ENCODE measurements at regions not wholly inside any gene's neighbourhood (a gene's known extent, or its start where the extent isn't known, plus 50 kb on each side); places are given as distances from the start of the nearest gene placed in this dataset.

- no peaks in the 10 kb centered on the region for H3K9me3 Mint-ChIP-seq
- DNase-seq, result no peak
- POLR2A ChIA-PET, result no interaction called here
- no peak overlapping the region for H3K27ac Mint-ChIP-seq
- H3K27me3 Mint-ChIP-seq, result no peaks in the 10 kb centered on the region
- no peaks in the 10 kb centered on the region for H3K36me3 Mint-ChIP-seq (ENCODE audit: low read depth)
- no peaks in the 10 kb centered on the region for H3K4me1 Mint-ChIP-seq
- CTCF ChIA-PET, result no interaction called here
- H3K4me3 Mint-ChIP-seq, result no peak overlapping the region
Observed at GRCh38 chr2:140178234-140178633, 1398.0 kb upstream of the NXPH2 start.

GRCh38 chr2:140177086-140177485 is 1396.9 kb upstream of the NXPH2 start:
- H3K4me1 Mint-ChIP-seq, result no peaks in the 10 kb centered on the region
- CTCF ChIA-PET, result no interaction called here
- POLR2A ChIA-PET, result no interaction called here
- no peaks in the 10 kb centered on the region for H3K9me3 Mint-ChIP-seq
- H3K27me3 Mint-ChIP-seq, result no peaks in the 10 kb centered on the region
- no peak for DNase-seq
- no peak overlapping the region for H3K4me3 Mint-ChIP-seq
- H3K36me3 Mint-ChIP-seq (ENCODE audit: low read depth), result no peaks in the 10 kb centered on the region
- no peak overlapping the region for H3K27ac Mint-ChIP-seq

DNA sequence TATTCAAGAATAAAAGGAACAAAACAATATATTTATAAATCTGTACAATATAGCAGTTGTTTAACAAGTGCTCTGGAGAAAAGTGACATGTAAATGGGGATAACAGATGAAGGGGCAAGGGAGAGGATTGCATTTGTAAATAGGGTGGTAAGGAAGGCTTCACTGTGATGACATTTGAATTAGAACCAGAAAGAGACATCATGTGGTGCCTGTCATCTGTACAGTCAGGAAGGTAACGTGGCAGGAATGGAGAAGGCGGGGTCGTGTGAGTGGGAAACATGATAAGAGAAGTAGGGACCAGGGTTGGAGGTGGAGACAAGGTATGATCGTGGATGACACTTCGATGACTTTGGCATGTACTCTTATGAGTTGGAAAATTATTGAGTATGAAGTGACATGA is 1393.6 kb upstream of the NXPH2 start:
- H3K27ac Mint-ChIP-seq, result no peak overlapping the region
- no peak for DNase-seq
- peaks cover 3% of the 10 kb centered on the region for H3K9me3 Mint-ChIP-seq
- no peaks in the 10 kb centered on the region for H3K27me3 Mint-ChIP-seq
- CTCF ChIA-PET, result no interaction called here
- POLR2A ChIA-PET, result no interaction called here
- H3K36me3 Mint-ChIP-seq (ENCODE audit: low read depth), result no peaks in the 10 kb centered on the region
- H3K4me1 Mint-ChIP-seq, result no peaks in the 10 kb centered on the region
- H3K4me3 Mint-ChIP-seq, result no peak overlapping the region

GRCh38 chr2:140164449-140164848 is 1384.3 kb upstream of the NXPH2 start:
- H3K4me1 Mint-ChIP-seq, result no peaks in the 10 kb centered on the region
- H3K4me3 Mint-ChIP-seq, result no peak overlapping the region
- ChIA-PET POLR2A (no interaction called here), CTCF (no interaction called here)
- no peaks in the 10 kb centered on the region for H3K36me3 Mint-ChIP-seq (ENCODE audit: low read depth)
- no peaks in the 10 kb centered on the region for H3K27me3 Mint-ChIP-seq
- no peak overlapping the region for H3K27ac Mint-ChIP-seq
- DNase-seq, result no peak
- peaks cover 3% of the 10 kb centered on the region for H3K9me3 Mint-ChIP-seq

DNA sequence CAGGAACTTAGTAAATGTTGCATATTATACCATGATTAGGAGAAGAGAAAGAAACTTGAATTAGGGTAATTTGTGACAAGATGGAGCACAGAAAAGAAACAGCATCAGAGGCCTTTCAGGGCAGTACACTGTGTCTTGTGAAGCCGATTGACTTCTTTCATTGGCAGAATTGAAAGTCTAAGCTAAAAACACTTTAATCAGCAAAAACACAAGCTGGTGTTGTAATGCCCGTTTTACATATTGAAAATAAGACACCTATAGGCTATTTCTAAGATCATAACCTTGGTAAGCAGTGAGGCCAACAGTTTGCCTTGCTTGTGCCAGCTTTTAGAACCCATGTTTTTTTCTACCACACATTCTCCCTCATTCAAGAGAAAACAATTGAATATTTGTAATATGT is 1378.1 kb upstream of the NXPH2 start:
- H3K9me3 Mint-ChIP-seq, result peaks cover under 1% of the 10 kb centered on the region
- ChIA-PET POLR2A (no interaction called here), CTCF (no interaction called here)
- H3K36me3 Mint-ChIP-seq (ENCODE audit: low read depth), result no peaks in the 10 kb centered on the region
- no peaks in the 10 kb centered on the region for H3K27me3 Mint-ChIP-seq
- H3K4me1 Mint-ChIP-seq, result no peaks in the 10 kb centered on the region
- H3K27ac Mint-ChIP-seq, result no peak overlapping the region
- H3K4me3 Mint-ChIP-seq, result no peak overlapping the region
- no peak for DNase-seq

DNA sequence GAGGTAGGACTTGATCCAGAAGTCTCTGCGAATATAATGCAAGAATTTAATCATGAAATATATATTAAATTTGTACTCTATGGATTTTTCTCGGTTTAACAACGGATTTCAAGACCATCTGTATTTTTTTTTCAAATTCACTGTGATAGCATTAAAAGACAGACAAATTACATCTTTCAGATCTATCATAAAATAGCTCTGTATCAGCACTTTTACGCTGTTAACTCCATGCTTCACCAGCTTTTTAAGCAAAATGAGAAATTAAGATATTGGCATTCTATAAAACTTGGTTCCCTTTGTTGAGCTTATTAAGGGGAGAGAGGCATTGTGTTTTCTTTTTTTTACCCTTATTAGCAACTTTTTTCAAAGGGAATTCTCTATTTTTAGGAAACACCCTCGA is 1377.6 kb upstream of the NXPH2 start:
- Mint-ChIP-seq H3K4me1 (no peaks in the 10 kb centered on the region), H3K27ac (no peak overlapping the region), H3K4me3 (no peak overlapping the region), H3K27me3 (no peaks in the 10 kb centered on the region), H3K9me3 (peaks cover 3% of the 10 kb centered on the region), H3K36me3 (ENCODE audit: low read depth) (no peaks in the 10 kb centered on the region)
- ChIA-PET POLR2A (no interaction called here), CTCF (no interaction called here)
- DNase-seq, result no peak

DNA sequence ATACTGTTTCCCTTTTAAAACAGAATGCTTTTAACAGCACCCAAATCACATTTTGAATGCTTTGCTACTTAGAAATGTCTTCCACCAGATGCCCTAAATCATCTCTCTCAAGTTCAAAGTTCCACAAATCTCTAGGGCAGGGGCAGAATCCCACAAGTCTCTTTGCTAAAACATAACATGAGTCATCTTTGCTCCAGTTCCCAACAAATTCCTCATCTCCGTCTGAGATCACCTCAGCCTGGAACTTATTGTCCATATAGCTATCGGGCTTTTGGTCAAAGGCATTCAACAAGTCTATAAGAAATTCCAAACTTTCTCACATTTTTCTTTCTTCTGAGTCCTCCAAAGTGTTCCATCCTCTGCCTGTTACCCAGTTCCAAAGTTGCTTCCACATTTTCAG is 1374.5 kb upstream of the NXPH2 start:
- Mint-ChIP-seq H3K36me3 (ENCODE audit: low read depth) (no peaks in the 10 kb centered on the region), H3K27me3 (no peaks in the 10 kb centered on the region), H3K9me3 (peaks cover 3% of the 10 kb centered on the region), H3K4me1 (no peaks in the 10 kb centered on the region), H3K4me3 (no peak overlapping the region), H3K27ac (no peak overlapping the region)
- POLR2A ChIA-PET, result no interaction called here
- DNase-seq, result no peak
- CTCF ChIA-PET, result no interaction called here

DNA sequence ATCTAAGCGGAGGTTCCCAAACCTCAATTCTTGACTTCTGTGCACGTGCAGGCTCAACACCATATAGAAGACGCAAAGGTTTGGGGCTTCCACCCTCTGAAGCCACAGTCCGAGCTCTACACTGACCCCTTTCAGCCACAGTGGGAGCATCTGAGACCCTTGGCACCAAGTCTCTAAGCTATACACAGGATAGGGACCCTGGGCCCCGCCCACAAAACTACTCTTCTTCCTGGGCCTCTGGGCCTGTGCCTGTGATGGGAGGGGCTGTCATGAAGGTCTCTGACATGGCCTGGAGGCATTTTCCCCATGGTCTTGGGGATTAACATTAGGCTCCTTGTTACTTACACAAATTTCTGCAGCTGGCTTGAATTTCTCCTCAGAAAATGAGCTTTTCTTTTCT is 1374.1 kb upstream of the NXPH2 start:
- Mint-ChIP-seq H3K36me3 (ENCODE audit: low read depth) (no peaks in the 10 kb centered on the region), H3K4me1 (no peaks in the 10 kb centered on the region), H3K4me3 (no peak overlapping the region), H3K27me3 (no peaks in the 10 kb centered on the region), H3K9me3 (peaks cover 3% of the 10 kb centered on the region), H3K27ac (no peak overlapping the region)
- DNase-seq, result no peak
- ChIA-PET CTCF (no interaction called here), POLR2A (no interaction called here)

DNA sequence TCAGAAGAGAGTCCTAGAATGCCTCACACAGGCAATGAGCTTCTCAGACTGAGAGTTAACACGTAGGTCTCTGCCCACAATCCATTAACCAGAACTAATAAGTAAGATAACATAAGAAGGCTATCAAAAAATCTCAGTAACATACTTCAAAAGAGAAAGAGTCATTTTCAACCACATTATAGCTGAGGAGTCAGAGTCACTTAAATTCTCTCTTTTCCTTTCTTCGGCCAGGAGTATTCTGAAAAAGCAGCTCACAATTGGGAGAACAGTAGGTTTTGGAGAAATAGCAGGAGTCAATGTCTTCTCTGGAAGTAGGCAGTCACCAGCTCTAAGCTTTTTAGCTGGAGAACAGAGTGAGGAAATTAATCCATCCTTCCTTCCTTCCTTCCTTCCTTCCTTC is 1364.4 kb upstream of the NXPH2 start:
- Mint-ChIP-seq H3K9me3 (peaks cover 4% of the 10 kb centered on the region), H3K27ac (no peak overlapping the region), H3K27me3 (no peaks in the 10 kb centered on the region)

DNA sequence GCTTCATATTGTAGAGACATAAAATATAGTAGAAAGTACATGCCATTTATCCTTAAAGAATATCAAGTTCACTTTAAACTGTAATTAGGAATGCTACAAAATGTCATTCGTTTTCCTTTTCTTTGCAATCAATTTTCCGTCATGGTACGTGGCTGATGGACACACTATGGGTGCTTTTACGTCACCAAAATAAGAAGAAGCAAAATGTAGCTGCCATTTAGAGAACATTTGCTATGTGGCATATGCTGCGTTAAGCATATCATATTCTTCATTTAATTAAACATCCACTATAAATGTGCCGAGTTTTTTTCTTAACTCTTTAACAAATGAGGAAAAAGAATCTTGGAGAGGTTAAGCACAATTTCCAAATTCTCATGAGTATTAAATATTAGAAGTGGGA is 1358.5 kb upstream of the NXPH2 start:
- Mint-ChIP-seq H3K27ac (no peak overlapping the region), H3K4me1 (no peaks in the 10 kb centered on the region), H3K36me3 (ENCODE audit: low read depth) (no peaks in the 10 kb centered on the region), H3K4me3 (no peak overlapping the region), H3K27me3 (no peaks in the 10 kb centered on the region), H3K9me3 (no peaks in the 10 kb centered on the region)
- ChIA-PET CTCF (no interaction called here), POLR2A (no interaction called here)
- DNase-seq, result no peak

More for the DNA sequence above, 1364.4 kb upstream of the NXPH2 start:
- ChIA-PET POLR2A (no interaction called here), CTCF (no interaction called here)
- no peak for DNase-seq
- Mint-ChIP-seq H3K4me1 (no peaks in the 10 kb centered on the region), H3K36me3 (ENCODE audit: low read depth) (no peaks in the 10 kb centered on the region), H3K4me3 (no peak overlapping the region)

GRCh38 chr2:140136861-140137260 is 1356.7 kb upstream of the NXPH2 start:
- ChIA-PET POLR2A (no interaction called here), CTCF (no interaction called here)
- H3K9me3 Mint-ChIP-seq, result no peaks in the 10 kb centered on the region
- DNase-seq, result no peak
- no peaks in the 10 kb centered on the region for H3K36me3 Mint-ChIP-seq (ENCODE audit: low read depth)
- H3K4me3 Mint-ChIP-seq, result no peak overlapping the region
- H3K27me3 Mint-ChIP-seq, result no peaks in the 10 kb centered on the region
- H3K27ac Mint-ChIP-seq, result no peak overlapping the region
- no peaks in the 10 kb centered on the region for H3K4me1 Mint-ChIP-seq

- ChIA-PET CTCF (no interaction called here), POLR2A (no interaction called here)
- Mint-ChIP-seq H3K27ac (no peak overlapping the region), H3K4me3 (no peak overlapping the region), H3K9me3 (no peaks in the 10 kb centered on the region), H3K4me1 (no peaks in the 10 kb centered on the region), H3K27me3 (no peaks in the 10 kb centered on the region), H3K36me3 (ENCODE audit: low read depth) (no peaks in the 10 kb centered on the region)
- DNase-seq, result no peak
Observed at GRCh38 chr2:140136366-140136765, 1356.2 kb upstream of the NXPH2 start.

- H3K9me3 Mint-ChIP-seq, result no peaks in the 10 kb centered on the region
- H3K4me1 Mint-ChIP-seq, result no peaks in the 10 kb centered on the region
- H3K4me3 Mint-ChIP-seq, result no peak overlapping the region
- no peaks in the 10 kb centered on the region for H3K27me3 Mint-ChIP-seq
- no peak for DNase-seq
- H3K27ac Mint-ChIP-seq, result no peak overlapping the region
- POLR2A ChIA-PET, result no interaction called here
- CTCF ChIA-PET, result no interaction called here
- no peaks in the 10 kb centered on the region for H3K36me3 Mint-ChIP-seq (ENCODE audit: low read depth)
Observed at GRCh38 chr2:140128909-140129308, 1348.7 kb upstream of the NXPH2 start.

GRCh38 chr2:140122001-140122400 is 1341.8 kb upstream of the NXPH2 start:
- Mint-ChIP-seq H3K27me3 (no peaks in the 10 kb centered on the region), H3K27ac (no peak overlapping the region), H3K4me1 (no peaks in the 10 kb centered on the region), H3K4me3 (no peak overlapping the region), H3K36me3 (ENCODE audit: low read depth) (no peaks in the 10 kb centered on the region), H3K9me3 (peaks cover 3% of the 10 kb centered on the region)
- ChIA-PET POLR2A (no interaction called here), CTCF (no interaction called here)
- no peak for DNase-seq

DNA sequence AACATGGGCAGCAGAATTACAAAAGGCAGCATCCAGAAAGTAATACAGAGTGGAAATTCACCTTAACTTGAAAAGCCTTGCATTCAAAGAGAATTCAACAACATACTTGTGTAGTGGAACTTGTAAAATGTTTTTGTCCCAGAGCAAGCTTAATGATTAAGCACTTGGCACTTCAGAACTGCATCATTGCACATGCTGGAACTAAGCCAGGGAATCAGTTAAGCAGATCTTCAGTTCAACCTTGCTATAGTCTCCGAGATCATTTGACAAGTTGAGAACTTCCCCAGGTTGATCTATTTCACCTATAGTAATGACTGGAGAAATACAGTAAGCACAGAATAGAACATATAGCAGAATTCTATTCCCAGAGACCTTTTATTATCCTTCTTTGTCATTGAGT is 1337.2 kb upstream of the NXPH2 start:
- no peaks in the 10 kb centered on the region for H3K36me3 Mint-ChIP-seq (ENCODE audit: low read depth)
- H3K9me3 Mint-ChIP-seq, result peaks cover 3% of the 10 kb centered on the region
- H3K4me3 Mint-ChIP-seq, result no peak overlapping the region
- H3K27me3 Mint-ChIP-seq, result no peaks in the 10 kb centered on the region
- ChIA-PET CTCF (no interaction called here), POLR2A (no interaction called here)
- no peak overlapping the region for H3K27ac Mint-ChIP-seq
- H3K4me1 Mint-ChIP-seq, result no peaks in the 10 kb centered on the region
- DNase-seq, result no peak
